ENCODE measurements at regions not wholly inside any gene's neighbourhood (a gene's known extent, or its start where the extent isn't known, plus 50 kb on each side); places are given as distances from the start of the nearest gene placed in this dataset.

DNA sequence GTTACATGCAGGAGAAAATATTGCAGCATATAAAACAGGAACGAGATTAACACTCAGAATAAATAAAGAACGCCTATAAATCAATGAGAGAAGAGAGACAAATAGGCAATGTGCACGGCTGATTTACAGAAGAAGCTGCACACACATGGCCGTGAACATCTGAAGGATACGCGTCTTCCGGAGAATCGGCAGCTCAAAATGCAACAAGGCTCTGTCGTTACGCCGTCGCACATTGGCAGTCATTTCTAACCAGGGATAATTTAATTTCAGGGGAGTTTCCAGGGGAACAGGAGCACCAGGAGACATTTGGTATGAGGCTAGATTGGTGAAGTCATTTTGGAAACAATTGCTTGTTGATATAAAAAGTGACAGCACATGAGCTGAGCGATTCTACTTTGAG is 745.2 kb downstream of the BRD1 start:
- POLR2A ChIA-PET = no interaction called here
- TF ChIP-seq ZNF449 (tag by site-specific recombination; IDR thresholded peaks at IDR 0.05) (no peak), ZNF138 (tag by site-specific recombination; IDR thresholded peaks at IDR 0.05; ENCODE audit: borderline replicate concordance) (no peak), SP7 (tag by site-specific recombination; IDR thresholded peaks at IDR 0.05) (no peak), ZNF362 (tag by site-specific recombination; IDR thresholded peaks at IDR 0.05) (no peak), ZNF426 (tag by site-specific recombination; IDR thresholded peaks at IDR 0.05) (no peak), ELK4 (IDR thresholded peaks at IDR 0.05; ENCODE audit: borderline replicate concordance, low read depth, low read length) (no peak), MZF1 (tag by site-specific recombination; IDR thresholded peaks at IDR 0.05; ENCODE audit: borderline replicate concordance) (no peak)
- Histone ChIP-seq H3K27ac (ENCODE audit: extremely low read depth, low read depth, low read length) (no peak overlapping the region), H3K9me3 (ENCODE audit: control insufficient read depth, insufficient read depth, low read depth, low read length) (no peaks in the 10 kb centered on the region), H3K36me3 (ENCODE audit: control insufficient read depth in 2 of 2, insufficient read depth in 1 of 2, low read length in 2 of 2) (no peaks in the 10 kb centered on the region), H3K4me1 (ENCODE audit: control insufficient read depth, insufficient read depth, low read length) (no peaks in the 10 kb centered on the region), H3K4me3 (ENCODE audit: low read depth, low read length) (no peak overlapping the region)
- CTCF ChIA-PET = no interaction called here

DNA sequence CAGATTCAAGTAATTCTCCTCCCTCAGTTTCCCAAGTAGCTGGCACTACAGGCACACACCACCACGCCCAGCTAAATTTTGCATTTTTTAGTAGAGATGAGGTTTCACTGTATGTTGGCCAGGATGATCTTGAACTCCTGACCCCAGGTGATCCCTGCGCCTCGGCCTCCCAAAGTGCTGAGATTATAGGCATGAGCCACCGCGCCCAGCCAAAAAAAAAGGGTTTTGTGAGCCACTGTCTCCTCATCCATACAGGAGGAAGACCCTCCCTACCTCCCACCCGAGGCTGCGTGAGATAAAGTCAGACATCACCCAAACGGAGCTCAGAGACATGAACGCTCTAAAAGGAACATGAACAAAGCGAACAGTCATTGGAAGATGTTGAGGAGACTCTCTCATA is 745.7 kb downstream of the BRD1 start:
- TF ChIP-seq ZNF701 (tag by site-specific recombination; IDR thresholded peaks at IDR 0.05) (no peak), ZNF335 (tag by site-specific recombination; conservative IDR thresholded peaks at IDR 0.05) (no peak)

GRCh38 chr22:49081261-49081666 is 746.4 kb downstream of the BRD1 start:
- no peak overlapping the region for H3K27ac ChIP-seq (ENCODE audit: extremely low read depth, low read depth, low read length)
- POLR2A ChIA-PET = no interaction called here
- CTCF ChIA-PET = no interaction called here
- no peaks in the 10 kb centered on the region for H3K4me1 ChIP-seq (ENCODE audit: control insufficient read depth, insufficient read depth, low read length)
- no peaks in the 10 kb centered on the region for H3K9me3 ChIP-seq (ENCODE audit: control insufficient read depth, insufficient read depth, low read depth, low read length)
- no peak overlapping the region for H3K4me3 ChIP-seq (ENCODE audit: low read depth, low read length)
- H3K36me3 ChIP-seq (ENCODE audit: control insufficient read depth in 2 of 2, insufficient read depth in 1 of 2, low read length in 2 of 2) = no peaks in the 10 kb centered on the region
- TF ChIP-seq, protein P1, sequence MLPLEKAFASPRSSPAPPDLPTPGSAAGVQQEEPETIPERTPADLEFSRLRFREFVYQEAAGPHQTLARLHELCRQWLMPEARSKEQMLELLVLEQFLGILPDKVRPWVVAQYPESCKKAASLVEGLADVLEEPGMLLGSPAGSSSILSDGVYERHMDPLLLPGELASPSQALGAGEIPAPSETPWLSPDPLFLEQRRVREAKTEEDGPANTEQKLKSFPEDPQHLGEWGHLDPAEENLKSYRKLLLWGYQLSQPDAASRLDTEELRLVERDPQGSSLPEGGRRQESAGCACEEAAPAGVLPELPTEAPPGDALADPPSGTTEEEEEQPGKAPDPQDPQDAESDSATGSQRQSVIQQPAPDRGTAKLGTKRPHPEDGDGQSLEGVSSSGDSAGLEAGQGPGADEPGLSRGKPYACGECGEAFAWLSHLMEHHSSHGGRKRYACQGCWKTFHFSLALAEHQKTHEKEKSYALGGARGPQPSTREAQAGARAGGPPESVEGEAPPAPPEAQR (tag by site-specific recombination; IDR thresholded peaks at IDR 0.05) = no peak
- TF ChIP-seq, protein P2, sequence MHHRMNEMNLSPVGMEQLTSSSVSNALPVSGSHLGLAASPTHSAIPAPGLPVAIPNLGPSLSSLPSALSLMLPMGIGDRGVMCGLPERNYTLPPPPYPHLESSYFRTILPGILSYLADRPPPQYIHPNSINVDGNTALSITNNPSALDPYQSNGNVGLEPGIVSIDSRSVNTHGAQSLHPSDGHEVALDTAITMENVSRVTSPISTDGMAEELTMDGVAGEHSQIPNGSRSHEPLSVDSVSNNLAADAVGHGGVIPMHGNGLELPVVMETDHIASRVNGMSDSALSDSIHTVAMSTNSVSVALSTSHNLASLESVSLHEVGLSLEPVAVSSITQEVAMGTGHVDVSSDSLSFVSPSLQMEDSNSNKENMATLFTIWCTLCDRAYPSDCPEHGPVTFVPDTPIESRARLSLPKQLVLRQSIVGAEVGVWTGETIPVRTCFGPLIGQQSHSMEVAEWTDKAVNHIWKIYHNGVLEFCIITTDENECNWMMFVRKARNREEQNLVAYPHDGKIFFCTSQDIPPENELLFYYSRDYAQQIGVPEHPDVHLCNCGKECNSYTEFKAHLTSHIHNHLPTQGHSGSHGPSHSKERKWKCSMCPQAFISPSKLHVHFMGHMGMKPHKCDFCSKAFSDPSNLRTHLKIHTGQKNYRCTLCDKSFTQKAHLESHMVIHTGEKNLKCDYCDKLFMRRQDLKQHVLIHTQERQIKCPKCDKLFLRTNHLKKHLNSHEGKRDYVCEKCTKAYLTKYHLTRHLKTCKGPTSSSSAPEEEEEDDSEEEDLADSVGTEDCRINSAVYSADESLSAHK (tag by site-specific recombination; IDR thresholded peaks at IDR 0.05) = no peak
- TF ChIP-seq SALL2 (tag by site-specific recombination; IDR thresholded peaks at IDR 0.05; ENCODE audit: borderline replicate concordance) = no peak
- no peak for TF ChIP-seq ZNF560 (tag by site-specific recombination; IDR thresholded peaks at IDR 0.05; ENCODE audit: borderline replicate concordance)
- TF ChIP-seq ZFP37 (tag by site-specific recombination; IDR thresholded peaks at IDR 0.05) = no peak
- no peak for TF ChIP-seq ZNF114 (tag by site-specific recombination; IDR thresholded peaks at IDR 0.05)
- TF ChIP-seq ZNF140 (tag by site-specific recombination; IDR thresholded peaks at IDR 0.05) = no peak
- TF ChIP-seq OVOL3 (tag by site-specific recombination; IDR thresholded peaks at IDR 0.05) = no peak
- TF ChIP-seq ZNF221 (tag by site-specific recombination; IDR thresholded peaks at IDR 0.05; ENCODE audit: borderline replicate concordance) = no peak
- no peak for TF ChIP-seq ZNF394 (tag by site-specific recombination; IDR thresholded peaks at IDR 0.05; ENCODE audit: borderline replicate concordance)
- no peak for TF ChIP-seq ZBTB1 (tag by site-specific recombination; IDR thresholded peaks at IDR 0.05)
- no peak for TF ChIP-seq ZNF830 (tag by site-specific recombination; IDR thresholded peaks at IDR 0.05; ENCODE audit: low read depth)
- TF ChIP-seq REPIN1 (tag by site-specific recombination; IDR thresholded peaks at IDR 0.05; ENCODE audit: low read depth) = no peak
- no peak for TF ChIP-seq KLF10 (tag by site-specific recombination; IDR thresholded peaks at IDR 0.05)
- TF ChIP-seq ZNF585B (tag by site-specific recombination; IDR thresholded peaks at IDR 0.05) = no peak
- no peak for TF ChIP-seq MYNN (tag by site-specific recombination; IDR thresholded peaks at IDR 0.05; ENCODE audit: borderline replicate concordance)

More for the DNA sequence above, 745.7 kb downstream of the BRD1 start:
- Histone ChIP-seq H3K36me3 (ENCODE audit: control insufficient read depth in 2 of 2, insufficient read depth in 1 of 2, low read length in 2 of 2) (no peaks in the 10 kb centered on the region), H3K4me3 (ENCODE audit: low read depth, low read length) (no peak overlapping the region), H3K4me1 (ENCODE audit: control insufficient read depth, insufficient read depth, low read length) (no peaks in the 10 kb centered on the region), H3K9me3 (ENCODE audit: control insufficient read depth, insufficient read depth, low read depth, low read length) (no peaks in the 10 kb centered on the region), H3K27ac (ENCODE audit: extremely low read depth, low read depth, low read length) (no peak overlapping the region)
- POLR2A ChIA-PET = no interaction called here
- CTCF ChIA-PET = no interaction called here
